Globus pallidus (tissue), 1 donor: ENCODE measurements at regions not wholly inside any gene's neighbourhood (a gene's known extent, or its start where the extent isn't known, plus 50 kb on each side); places are given as distances from the start of the nearest gene placed in this dataset.

Source experiments
- DNase-seq: peaks from one replicate; pipeline ENCODE4 v3.0.0-alpha.2; 2015; ENCODE audit warnings: low spot score

DNA sequence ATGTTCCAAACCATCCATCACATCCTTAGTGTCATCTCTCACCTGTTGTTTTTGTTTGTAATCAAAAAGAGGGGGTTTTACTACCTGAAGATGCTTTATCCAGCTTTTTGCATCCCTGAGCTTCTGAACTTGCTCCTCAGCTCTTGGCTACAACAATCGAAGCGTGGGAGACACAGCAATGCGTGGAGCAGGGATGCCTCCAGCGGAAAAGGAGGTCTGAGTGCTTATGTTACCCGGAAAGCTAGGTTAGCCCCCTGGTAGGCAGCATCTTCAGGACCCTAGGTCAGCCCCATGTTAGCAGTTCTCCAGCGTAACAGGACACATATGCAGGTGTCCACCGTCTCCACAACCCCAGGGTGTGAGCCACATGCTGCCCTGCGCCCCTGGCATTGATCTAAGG is 141.5 kb downstream of the RRAGC start:
- no peak for DNase-seq

- DNase-seq = no peak
Measured at GRCh38 chr1:38716229-38716628, 143.3 kb downstream of the RRAGC start.

DNA sequence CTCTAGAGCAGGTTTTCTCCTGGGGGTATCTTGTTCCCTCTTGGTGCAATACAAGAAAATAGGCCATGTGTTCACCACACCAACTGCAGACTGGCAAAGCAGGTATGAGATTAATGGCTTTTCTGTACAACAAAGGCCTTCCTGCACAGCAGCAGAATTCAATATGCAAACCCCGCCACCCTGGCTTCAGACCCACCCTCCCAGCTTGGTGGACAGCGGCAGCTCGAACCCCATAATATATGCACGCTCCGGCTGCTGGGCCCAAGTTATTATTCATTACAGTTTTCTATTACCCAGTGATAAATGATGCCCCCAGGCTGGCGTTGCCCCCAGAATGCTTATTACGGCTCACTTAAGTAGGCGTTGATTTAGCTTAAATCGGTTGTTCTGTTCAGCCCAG is 144.2 kb downstream of the RRAGC start:
- no peak for DNase-seq

- DNase-seq = no peak
Measured at GRCh38 chr1:38712046-38712445, 147.5 kb downstream of the RRAGC start.

- DNase-seq = no peak
Measured at GRCh38 chr1:38708701-38709258, 150.8 kb downstream of the RRAGC start.

GRCh38 chr1:38701088-38701487 is 158.5 kb downstream of the RRAGC start:
- DNase-seq = no peak

GRCh38 chr1:38700077-38700470 is 159.5 kb downstream of the RRAGC start:
- no peak for DNase-seq

GRCh38 chr1:38699330-38700076 is 160.1 kb downstream of the RRAGC start:
- no peak for DNase-seq

- no peak for DNase-seq
Measured at GRCh38 chr1:38697387-38697786, 162.2 kb downstream of the RRAGC start.

GRCh38 chr1:38696371-38696770 is 163.2 kb downstream of the RRAGC start:
- DNase-seq = no peak

- no peak for DNase-seq
Measured at GRCh38 chr1:38693759-38694158, 165.8 kb downstream of the RRAGC start.

- no peak for DNase-seq
Measured at GRCh38 chr1:38693031-38693430, 166.5 kb downstream of the RRAGC start.

DNA sequence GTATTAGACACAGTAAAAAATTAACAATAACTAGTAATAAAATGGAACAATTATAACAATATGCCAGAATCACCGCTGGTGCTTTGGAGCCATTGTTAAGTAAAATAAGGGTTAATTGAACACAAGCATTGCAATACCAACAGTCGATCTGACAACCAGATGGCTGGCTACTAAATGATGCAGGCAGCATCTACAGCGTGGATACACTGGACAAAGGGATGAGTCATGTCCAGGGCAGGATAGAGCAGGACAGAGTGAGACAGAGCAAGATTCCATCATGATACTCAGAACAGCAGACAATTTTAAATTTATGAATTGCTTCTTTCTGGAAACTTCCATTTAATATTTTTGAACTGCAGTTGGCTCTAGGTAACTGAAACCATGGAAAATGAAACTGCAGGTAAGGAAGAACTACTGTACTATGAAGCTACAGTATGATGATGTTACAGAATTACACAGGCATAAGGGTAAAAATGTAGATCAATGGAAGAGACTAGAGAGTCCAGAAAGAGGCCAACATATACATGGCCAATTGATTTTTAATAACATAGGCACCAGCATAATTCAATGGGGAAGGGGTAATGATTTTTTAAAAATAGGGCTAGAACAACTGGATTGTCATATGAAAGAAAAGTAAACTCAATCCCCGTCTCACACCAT is 168.7 kb downstream of the RRAGC start:
- DNase-seq = peak; percentile 27

- DNase-seq = no peak
Measured at GRCh38 chr1:38686927-38687255, 172.7 kb downstream of the RRAGC start.

- DNase-seq = no peak
Measured at GRCh38 chr1:38686167-38686926, 173.2 kb downstream of the RRAGC start.

GRCh38 chr1:38685388-38685787 is 174.2 kb downstream of the RRAGC start:
- DNase-seq = no peak

GRCh38 chr1:38680801-38681510 is 178.6 kb downstream of the RRAGC start:
- no peak for DNase-seq

- no peak for DNase-seq
Measured at GRCh38 chr1:38677756-38678155, 181.8 kb downstream of the RRAGC start.

GRCh38 chr1:38677311-38677710 is 182.3 kb downstream of the RRAGC start:
- no peak for DNase-seq

- no peak for DNase-seq
Measured at GRCh38 chr1:38672692-38673091, 186.9 kb downstream of the RRAGC start.

DNA sequence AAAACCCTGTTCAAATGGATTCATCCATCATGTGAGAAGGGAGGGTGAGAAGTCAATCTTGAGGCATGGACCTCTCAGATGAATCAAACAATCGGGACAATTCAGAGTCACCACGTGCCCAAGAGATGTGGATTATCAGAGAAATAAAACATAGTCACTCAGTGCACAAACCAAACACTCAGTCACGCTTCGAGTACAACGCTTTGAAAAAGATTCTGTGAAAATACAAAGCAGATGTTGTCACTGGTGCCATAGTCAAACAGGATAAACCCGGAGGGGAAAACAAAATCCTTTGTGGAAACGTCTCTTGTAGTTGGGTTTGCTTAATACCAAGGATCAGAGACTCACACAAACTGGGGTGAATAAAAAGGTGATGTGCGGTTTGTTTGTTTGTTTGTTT is 188.4 kb downstream of the RRAGC start:
- DNase-seq = no peak

- no peak for DNase-seq
Measured at GRCh38 chr1:38670544-38671122, 188.9 kb downstream of the RRAGC start.
